NCI-H510A (cell line): ENCODE measurements at regions not wholly inside any gene's neighbourhood (a gene's known extent, or its start where the extent isn't known, plus 50 kb on each side); places are given as distances from the start of the nearest gene placed in this dataset.

Experiments used
- DNase-seq: peaks from one replicate; lab custom pipeline; 2025; lab: John Stamatoyannopoulos, UW

- DNase-seq: no peak
These were observed 275.4 kb upstream of the C2CD4B start for GRCh38 chr15:62440362-62441105.

- no peak for DNase-seq
These were observed 279.3 kb upstream of the C2CD4B start for GRCh38 chr15:62444104-62445022.

GRCh38 chr15:62445244-62445643, 280.2 kb upstream of the C2CD4B start:
- no peak for DNase-seq

GRCh38 chr15:62446984-62447383, 281.9 kb upstream of the C2CD4B start:
- DNase-seq: no peak

GRCh38 chr15:62447742-62448141, 282.7 kb upstream of the C2CD4B start:
- DNase-seq: no peak

- no peak for DNase-seq
These were observed 284.6 kb upstream of the C2CD4B start for GRCh38 chr15:62449638-62450037.

- no peak for DNase-seq
These were observed 285.0 kb upstream of the C2CD4B start for GRCh38 chr15:62450061-62450460.

- no peak for DNase-seq
These were observed 286.9 kb upstream of the C2CD4B start for GRCh38 chr15:62452026-62452425.

- DNase-seq: no peak
These were observed 287.6 kb upstream of the C2CD4B start for GRCh38 chr15:62452667-62453066.

GRCh38 chr15:62453375-62453774, 288.3 kb upstream of the C2CD4B start:
- no peak for DNase-seq

- no peak for DNase-seq
These were observed 288.9 kb upstream of the C2CD4B start for GRCh38 chr15:62453981-62454380.

- DNase-seq: no peak
These were observed 289.6 kb upstream of the C2CD4B start for GRCh38 chr15:62454567-62455172.

GRCh38 chr15:62455441-62455921, 290.4 kb upstream of the C2CD4B start:
- DNase-seq: peak; percentile 25

- peak; percentile 35 for DNase-seq
These were observed 291.2 kb upstream of the C2CD4B start for GRCh38 chr15:62456011-62456920.

GRCh38 chr15:62457100-62457499, 292.0 kb upstream of the C2CD4B start:
- no peak for DNase-seq

GRCh38 chr15:62459875-62460274, 294.8 kb upstream of the C2CD4B start:
- no peak for DNase-seq

GRCh38 chr15:62462268-62462667, 297.2 kb upstream of the C2CD4B start:
- DNase-seq: no peak

- DNase-seq: no peak
These were observed 297.6 kb upstream of the C2CD4B start for GRCh38 chr15:62462721-62463120.

- no peak for DNase-seq
These were observed 299.6 kb upstream of the C2CD4B start for GRCh38 chr15:62464705-62465104.

GRCh38 chr15:62465173-62465572, 300.1 kb upstream of the C2CD4B start:
- no peak for DNase-seq

- DNase-seq: no peak
These were observed 304.4 kb upstream of the C2CD4B start for GRCh38 chr15:62469478-62469873.
